ENCODE measurements at regions not wholly inside any gene's neighbourhood (a gene's known extent, or its start where the extent isn't known, plus 50 kb on each side); places are given as distances from the start of the nearest gene placed in this dataset.

DNA sequence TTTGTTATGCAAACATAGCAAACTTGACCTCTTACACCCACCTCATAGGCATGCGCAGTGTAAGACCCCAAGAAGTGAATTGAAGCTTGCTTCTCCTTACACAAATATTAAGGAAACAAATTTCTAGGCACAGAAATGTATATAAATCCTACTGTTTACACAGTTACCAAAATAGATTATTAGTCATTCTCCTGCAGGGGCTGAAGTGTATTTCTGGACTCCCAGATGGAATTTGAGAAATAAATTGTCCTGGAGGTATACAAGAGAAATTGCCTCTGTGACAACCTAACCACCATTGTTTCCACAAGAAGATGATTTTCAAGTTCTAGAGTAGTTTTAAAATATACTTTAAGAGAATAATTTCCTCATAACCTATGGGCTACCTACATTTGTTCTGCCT lies 656.0 kb upstream of the MDGA2 start:
- H3K27me3 ChIP-seq = no peaks in the 10 kb centered on the region
- no peak for DNase-seq
- no peaks in the 10 kb centered on the region for H3K36me3 ChIP-seq
- ATAC-seq = no peak
- no peak overlapping the region for H3K27ac ChIP-seq
- H3K4me3 ChIP-seq = no peak overlapping the region
- intact Hi-C loops (cut with DNase I) = no loop called here
- H3K9me3 ChIP-seq = no peaks in the 10 kb centered on the region
- TF ChIP-seq, protein P1, sequence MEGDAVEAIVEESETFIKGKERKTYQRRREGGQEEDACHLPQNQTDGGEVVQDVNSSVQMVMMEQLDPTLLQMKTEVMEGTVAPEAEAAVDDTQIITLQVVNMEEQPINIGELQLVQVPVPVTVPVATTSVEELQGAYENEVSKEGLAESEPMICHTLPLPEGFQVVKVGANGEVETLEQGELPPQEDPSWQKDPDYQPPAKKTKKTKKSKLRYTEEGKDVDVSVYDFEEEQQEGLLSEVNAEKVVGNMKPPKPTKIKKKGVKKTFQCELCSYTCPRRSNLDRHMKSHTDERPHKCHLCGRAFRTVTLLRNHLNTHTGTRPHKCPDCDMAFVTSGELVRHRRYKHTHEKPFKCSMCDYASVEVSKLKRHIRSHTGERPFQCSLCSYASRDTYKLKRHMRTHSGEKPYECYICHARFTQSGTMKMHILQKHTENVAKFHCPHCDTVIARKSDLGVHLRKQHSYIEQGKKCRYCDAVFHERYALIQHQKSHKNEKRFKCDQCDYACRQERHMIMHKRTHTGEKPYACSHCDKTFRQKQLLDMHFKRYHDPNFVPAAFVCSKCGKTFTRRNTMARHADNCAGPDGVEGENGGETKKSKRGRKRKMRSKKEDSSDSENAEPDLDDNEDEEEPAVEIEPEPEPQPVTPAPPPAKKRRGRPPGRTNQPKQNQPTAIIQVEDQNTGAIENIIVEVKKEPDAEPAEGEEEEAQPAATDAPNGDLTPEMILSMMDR (IDR thresholded peaks at IDR 0.05) = no peak
- H3K4me1 ChIP-seq = no peaks in the 10 kb centered on the region

DNA sequence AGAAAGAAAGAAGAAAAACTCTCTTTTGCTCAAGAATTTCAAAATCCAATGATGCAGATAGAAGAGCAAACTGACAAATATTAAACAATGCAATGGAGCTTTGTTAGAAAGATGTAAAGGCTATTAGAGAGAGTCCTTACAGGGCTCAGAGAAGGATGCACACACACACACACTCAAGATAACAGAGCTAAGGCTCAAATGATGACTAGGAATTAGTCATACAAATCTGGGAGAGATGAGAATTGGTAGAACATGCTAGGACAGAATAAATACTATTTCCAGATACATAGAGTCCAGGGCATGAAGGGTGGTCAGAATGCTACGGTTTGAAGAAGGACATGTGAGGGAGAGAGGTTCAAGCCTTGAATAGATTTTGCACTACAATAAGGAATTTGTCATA lies 650.1 kb upstream of the MDGA2 start:
- ATAC-seq (no peak), DNase-seq (no peak)
- Histone ChIP-seq H3K4me3 (no peak overlapping the region), H3K27me3 (no peaks in the 10 kb centered on the region), H3K27ac (no peak overlapping the region), H3K36me3 (no peaks in the 10 kb centered on the region), H3K9me3 (no peaks in the 10 kb centered on the region), H3K4me1 (no peaks in the 10 kb centered on the region)
- intact Hi-C loops (cut with DNase I) = no loop called here
- TF ChIP-seq, protein P1 (IDR thresholded peaks at IDR 0.05) = no peak

GRCh38 chr14:48323665-48324064 lies 648.3 kb upstream of the MDGA2 start:
- TF ChIP-seq, protein P1 (IDR thresholded peaks at IDR 0.05) = no peak
- Histone ChIP-seq H3K9me3 (no peaks in the 10 kb centered on the region), H3K4me3 (no peak overlapping the region), H3K4me1 (no peaks in the 10 kb centered on the region), H3K27me3 (no peaks in the 10 kb centered on the region), H3K36me3 (no peaks in the 10 kb centered on the region), H3K27ac (no peak overlapping the region)
- intact Hi-C loops (cut with DNase I) = no loop called here
- ATAC-seq = no peak
- DNase-seq = no peak

- no peaks in the 10 kb centered on the region for H3K36me3 ChIP-seq
- intact Hi-C loops (cut with DNase I) = no loop called here
- ATAC-seq (no peak), DNase-seq (no peak)
- H3K9me3 ChIP-seq = peaks cover 0 to 4% of the 10 kb centered on the region in 2 donors
- no peaks in the 10 kb centered on the region for H3K27me3 ChIP-seq
- no peak overlapping the region for H3K4me3 ChIP-seq
- H3K27ac ChIP-seq = no peak overlapping the region
- TF ChIP-seq, protein P1 (IDR thresholded peaks at IDR 0.05) = no peak
- H3K4me1 ChIP-seq = no peaks in the 10 kb centered on the region
Observed at GRCh38 chr14:48319823-48320222, 644.4 kb upstream of the MDGA2 start.

DNA sequence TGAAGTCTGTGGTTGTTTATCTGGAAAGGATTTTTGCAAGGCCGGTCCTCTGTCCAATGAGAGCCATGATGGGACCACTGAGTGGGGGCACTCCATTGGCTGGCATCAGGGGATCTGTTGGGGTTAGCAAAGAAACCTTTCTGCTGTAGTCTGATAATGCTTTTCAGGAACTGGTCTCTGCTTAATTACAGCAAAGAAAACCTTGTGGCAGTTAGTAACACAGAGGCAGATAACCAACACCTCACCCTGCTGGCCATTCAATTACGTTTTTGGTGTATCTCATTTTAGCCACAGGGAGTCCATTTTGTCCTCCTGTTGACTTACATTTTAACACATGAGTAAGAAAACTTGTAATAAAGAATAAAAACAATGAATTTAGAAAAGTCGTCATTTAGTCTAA lies 629.3 kb upstream of the MDGA2 start:
- Histone ChIP-seq H3K9me3 (no peaks in the 10 kb centered on the region), H3K36me3 (no peaks in the 10 kb centered on the region), H3K27ac (no peak overlapping the region), H3K4me3 (no peak overlapping the region), H3K27me3 (no peaks in the 10 kb centered on the region), H3K4me1 (no peaks in the 10 kb centered on the region)
- TF ChIP-seq, protein P1 (IDR thresholded peaks at IDR 0.05) = no peak
- intact Hi-C loops (cut with DNase I) = no loop called here
- DNase-seq = no peak
- no peak for ATAC-seq

All from left lung (tissue), 4 donors.